ENCODE measurements at regions not wholly inside any gene's neighbourhood (a gene's known extent, or its start where the extent isn't known, plus 50 kb on each side); places are given as distances from the start of the nearest gene placed in this dataset.

DNA sequence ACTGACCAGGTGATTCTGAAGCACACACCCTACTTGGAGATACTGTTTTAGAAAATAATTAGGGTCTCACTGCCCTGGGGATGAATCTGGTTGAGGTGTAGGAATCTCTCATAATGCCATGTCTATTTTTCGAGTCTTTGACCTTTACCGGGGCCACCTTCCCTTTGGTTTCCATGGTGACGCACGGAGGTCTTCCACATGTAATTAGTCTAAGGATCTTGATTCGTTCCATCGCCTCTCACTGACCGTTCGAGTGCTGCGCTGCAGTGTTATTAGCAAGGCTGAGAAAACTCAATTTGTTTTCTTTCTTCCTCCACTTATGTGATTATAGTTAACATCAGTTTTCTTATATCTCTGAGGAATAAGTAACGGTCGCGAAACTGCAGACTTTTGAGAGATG lies 144.3 kb upstream of the SPACA1 start:
- peaks cover 21% of the 10 kb centered on the region for H3K4me1 Mint-ChIP-seq (ENCODE audit: low read depth)
- no peak overlapping the region for H3K27ac Mint-ChIP-seq
- peaks cover 6% of the 10 kb centered on the region for H3K27me3 Mint-ChIP-seq
- ATAC-seq, result no peak
- no peak for DNase-seq
- ChIA-PET CTCF (no interaction called here), POLR2A (no interaction called here)
- TF ChIP-seq CTCF (IDR thresholded peaks at IDR 0.05), result no peak
- no peak overlapping the region for H3K4me3 Mint-ChIP-seq
- intact Hi-C loops (cut with micrococcal nuclease), result no loop called here
- no peaks in the 10 kb centered on the region for H3K9me3 Mint-ChIP-seq
- no peaks in the 10 kb centered on the region for H3K36me3 Mint-ChIP-seq (ENCODE audit: low read depth)

GRCh38 chr6:87902383-87902782 lies 145.3 kb upstream of the SPACA1 start:
- Mint-ChIP-seq H3K27ac (no peak overlapping the region), H3K4me1 (ENCODE audit: low read depth) (peaks cover 11% of the 10 kb centered on the region), H3K4me3 (no peak overlapping the region), H3K9me3 (no peaks in the 10 kb centered on the region), H3K27me3 (peaks cover 6% of the 10 kb centered on the region), H3K36me3 (ENCODE audit: low read depth) (no peaks in the 10 kb centered on the region)
- intact Hi-C loops (cut with micrococcal nuclease), result no loop called here
- TF ChIP-seq CTCF (IDR thresholded peaks at IDR 0.05), result no peak
- ATAC-seq (no peak), DNase-seq (no peak)
- ChIA-PET POLR2A (no interaction called here), CTCF (no interaction called here)

DNA sequence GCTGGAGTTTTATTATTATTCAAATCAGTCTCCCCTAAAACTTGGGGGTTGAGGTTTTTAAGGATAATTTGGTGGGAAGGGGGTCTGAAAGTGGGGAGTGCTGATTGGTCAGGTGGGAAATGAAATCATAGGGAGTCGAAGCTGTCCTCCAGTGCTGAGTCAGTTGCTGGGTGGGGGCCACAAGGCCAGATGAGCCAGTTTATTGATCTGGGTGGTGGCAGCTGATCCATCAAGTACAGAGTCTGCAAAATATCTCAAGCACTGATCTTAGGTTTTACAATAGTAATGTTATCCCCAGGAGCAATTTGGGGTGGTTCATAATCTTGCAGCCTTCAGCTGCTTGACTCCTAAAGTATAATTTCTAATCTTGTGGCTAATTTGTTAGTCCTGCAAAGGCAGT lies 146.0 kb upstream of the SPACA1 start:
- peaks cover 6% of the 10 kb centered on the region for H3K27me3 Mint-ChIP-seq
- DNase-seq (no peak), ATAC-seq (no peak)
- TF ChIP-seq CTCF (IDR thresholded peaks at IDR 0.05), result no peak
- no peak overlapping the region for H3K27ac Mint-ChIP-seq
- POLR2A ChIA-PET, result interaction anchor here (0.6 kb wide), 1 partner anchor 609 kb away, joined by 3 read pairs; no protein-coding TSS in a partner anchor
- H3K36me3 Mint-ChIP-seq (ENCODE audit: low read depth), result no peaks in the 10 kb centered on the region
- H3K4me1 Mint-ChIP-seq (ENCODE audit: low read depth), result peaks cover 4% of the 10 kb centered on the region
- no peaks in the 10 kb centered on the region for H3K9me3 Mint-ChIP-seq
- H3K4me3 Mint-ChIP-seq, result no peak overlapping the region
- intact Hi-C loops (cut with micrococcal nuclease), result no loop called here
- CTCF ChIA-PET, result no interaction called here

DNA sequence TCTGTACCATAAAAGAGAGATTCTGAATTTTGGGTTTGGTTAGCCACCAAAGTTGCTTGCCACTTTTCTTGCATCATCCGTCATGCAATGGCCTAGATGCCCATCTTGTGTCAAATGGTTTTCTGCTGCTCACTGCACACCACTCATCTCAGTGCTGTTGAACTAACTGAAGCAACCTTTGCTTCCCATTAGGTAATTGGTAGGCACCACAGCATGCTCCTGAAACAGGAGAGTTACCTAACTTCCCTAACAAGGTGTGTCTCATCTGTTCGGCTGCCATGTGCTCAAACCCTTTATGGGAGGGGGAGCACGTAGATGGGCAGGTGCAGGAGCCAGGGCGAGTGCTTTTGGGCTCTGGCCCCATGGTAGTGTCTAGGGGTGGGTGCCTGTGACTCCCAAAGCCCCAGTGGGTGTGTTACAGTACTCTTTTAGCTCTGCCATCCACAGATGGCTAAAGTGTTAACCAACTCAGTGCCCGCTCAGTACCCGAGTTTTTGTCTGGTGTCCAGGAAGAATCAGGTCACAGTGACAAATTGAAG lies 147.4 kb upstream of the SPACA1 start:
- H3K36me3 Mint-ChIP-seq (ENCODE audit: low read depth), result no peaks in the 10 kb centered on the region
- POLR2A ChIA-PET, result no interaction called here
- H3K27ac Mint-ChIP-seq, result no peak overlapping the region
- CTCF ChIA-PET, result no interaction called here
- H3K4me1 Mint-ChIP-seq (ENCODE audit: low read depth), result no peaks in the 10 kb centered on the region
- no peak overlapping the region for H3K4me3 Mint-ChIP-seq
- no peaks in the 10 kb centered on the region for H3K9me3 Mint-ChIP-seq
- no peak for DNase-seq
- no peak for ATAC-seq
- no peak for TF ChIP-seq CTCF (IDR thresholded peaks at IDR 0.05)
- peaks cover 1% of the 10 kb centered on the region for H3K27me3 Mint-ChIP-seq
- intact Hi-C loops (cut with micrococcal nuclease), result no loop called here

DNA sequence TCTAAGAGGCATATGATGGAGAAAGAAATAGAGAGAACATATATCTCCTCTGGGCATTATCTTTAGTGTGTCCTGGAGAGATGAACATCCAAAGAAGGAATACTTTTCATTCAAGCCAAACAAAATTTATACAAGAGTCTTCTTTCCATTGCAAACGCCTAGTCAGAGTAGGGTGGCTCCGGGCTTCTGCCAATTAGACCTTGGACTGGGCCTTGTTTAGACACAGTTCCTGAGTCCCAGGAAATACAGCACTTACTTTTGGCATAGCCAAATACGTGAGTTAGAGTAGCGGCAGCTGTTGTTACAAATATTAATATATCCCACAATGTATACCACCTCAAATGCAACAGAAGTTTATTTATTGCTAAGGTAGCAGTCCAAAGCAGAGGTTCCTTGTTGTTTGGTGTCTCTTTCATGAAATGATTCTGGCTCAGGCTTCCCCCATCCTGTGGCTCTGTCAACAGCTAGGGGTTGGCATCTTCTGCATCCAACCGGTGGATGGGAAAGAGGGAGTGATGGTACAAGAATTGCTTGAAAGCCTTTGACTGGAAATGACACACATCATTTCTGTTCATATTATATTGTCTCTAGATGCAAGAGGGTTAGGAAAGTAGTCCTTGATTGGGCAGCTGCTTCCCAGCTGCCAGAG lies 148.0 kb upstream of the SPACA1 start:
- no peak for ATAC-seq
- Mint-ChIP-seq H3K27ac (no peak overlapping the region), H3K27me3 (no peaks in the 10 kb centered on the region), H3K4me1 (ENCODE audit: low read depth) (no peaks in the 10 kb centered on the region), H3K4me3 (no peak overlapping the region), H3K9me3 (no peaks in the 10 kb centered on the region), H3K36me3 (ENCODE audit: low read depth) (no peaks in the 10 kb centered on the region)
- DNase-seq, result no peak
- no peak for TF ChIP-seq CTCF (IDR thresholded peaks at IDR 0.05)
- POLR2A ChIA-PET, result no interaction called here
- CTCF ChIA-PET, result no interaction called here
- intact Hi-C loops (cut with micrococcal nuclease), result no loop called here
